ENCODE measurements at regions not wholly inside any gene's neighbourhood (a gene's known extent, or its start where the extent isn't known, plus 50 kb on each side); places are given as distances from the start of the nearest gene placed in this dataset.

DNA sequence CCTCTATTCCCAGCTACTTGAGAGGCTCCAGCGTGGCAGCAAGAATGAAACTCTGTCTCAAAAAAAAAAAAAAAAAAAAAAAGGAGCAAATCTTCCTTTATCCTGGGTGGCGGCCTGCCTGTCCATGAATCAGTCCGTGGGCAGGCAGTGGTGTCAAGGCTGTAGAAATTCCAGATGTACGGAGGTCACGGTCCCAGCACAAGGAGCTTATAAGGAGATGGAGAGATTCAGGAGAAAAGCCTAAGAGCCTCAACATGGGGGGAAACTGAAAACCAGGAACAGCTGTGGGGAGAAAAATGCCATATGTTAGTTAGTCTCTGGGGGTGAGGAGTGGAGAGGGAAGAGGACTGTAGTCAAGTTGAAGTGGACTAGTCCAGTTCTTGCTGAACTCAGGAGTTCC, 130.5 kb upstream of the CRY1 start:
- no peak for TF ChIP-seq ISL1 (CRISPR knock-in tag; IDR thresholded peaks at IDR 0.05)
- TF ChIP-seq ZFP30 (CRISPR knock-in tag; IDR thresholded peaks at IDR 0.05): no peak
- TF ChIP-seq PATZ1 (CRISPR knock-in tag; IDR thresholded peaks at IDR 0.05; ENCODE audit: borderline replicate concordance): no peak
- TF ChIP-seq GLIS3 (CRISPR knock-in tag; IDR thresholded peaks at IDR 0.05): no peak
- TF ChIP-seq BACH2 (CRISPR knock-in tag; IDR thresholded peaks at IDR 0.05; ENCODE audit: borderline replicate concordance): no peak
- no peak for TF ChIP-seq ZNF565 (CRISPR knock-in tag; conservative IDR thresholded peaks at IDR 0.05; ENCODE audit: low read depth)
- no peak for TF ChIP-seq ESRRG (CRISPR knock-in tag; IDR thresholded peaks at IDR 0.05)
- TF ChIP-seq CREB5 (CRISPR knock-in tag; IDR thresholded peaks at IDR 0.05; ENCODE audit: low read depth): no peak
- TF ChIP-seq ZC3H10 (CRISPR knock-in tag; IDR thresholded peaks at IDR 0.05): no peak
- TF ChIP-seq ZNF8 (CRISPR knock-in tag; IDR thresholded peaks at IDR 0.05): no peak
- TF ChIP-seq ARNTL (CRISPR knock-in tag; IDR thresholded peaks at IDR 0.05; ENCODE audit: borderline replicate concordance, low read depth): no peak
